Caco-2 (cell line): ENCODE measurements at regions not wholly inside any gene's neighbourhood (a gene's known extent, or its start where the extent isn't known, plus 50 kb on each side); places are given as distances from the start of the nearest gene placed in this dataset.

Experiments
- BruUV-seq: library from RNA; stranded (reverse); fragments of 400-500 nt; replicated peaks from 2 replicates; lab custom pipeline; 2021; lab: Mats Ljungman, UMichigan
- CTCF ChIA-PET: fragments of 300-600 bp; sonication (Branson Sonifier 250); formaldehyde crosslinking; loops from one replicate; lab custom pipeline; 2022; ENCODE audit warnings: antibody characterized with exemption; lab: Charles Lee
- POLR2A ChIA-PET: fragments of 300-600 bp; sonication (Branson Sonifier 250); formaldehyde crosslinking; loops from one replicate; lab custom pipeline; 2022; ENCODE audit warnings: antibody characterized with exemption; lab: Charles Lee
- DNase-seq, 2 experiments: peaks; one replicate each; pipeline versions ENCODE4 v3.0.0 to v3.0.0-alpha.2; 2020 to 2022
- H3K27me3 ChIP-seq: replicated peaks from 2 replicates; pipeline ENCODE4 v1.6.0; 2011; ENCODE audit warnings: low read length; ENCODE audit not compliant: control insufficient read depth, insufficient read depth
- H3K36me3 ChIP-seq: 2 replicates; pipeline ENCODE4 v1.5.1; 2011; ENCODE audit warnings: low read length; ENCODE audit not compliant: control insufficient read depth, insufficient read depth
- H3K4me1 ChIP-seq: fragments of 250-450 bp; sonication (Bioruptor Pico); 2 replicates; pipeline ENCODE4 v1.5.1; 2020; ENCODE audit warnings: mild to moderate bottlenecking
- H3K4me3 ChIP-seq: 2 replicates; pipeline ENCODE4 v1.5.1; 2011; ENCODE audit warnings: low read depth, mild to moderate bottlenecking, control low read depth, low read length
- H3K9me3 ChIP-seq: fragments of 250-450 bp; sonication (Bioruptor Pico); 2 replicates; pipeline ENCODE4 v1.5.1; 2020; ENCODE audit warnings: mild to moderate bottlenecking, moderate library complexity
- H3K27ac Mint-ChIP-seq: one replicate; pipeline ENCODE4 v1.8.0; 2022; ENCODE audit warnings: mixed read lengths; ENCODE audit not compliant: unreplicated experiment
- H3K27me3 Mint-ChIP-seq: one replicate; pipeline ENCODE4 v1.8.0; 2022; ENCODE audit warnings: mixed read lengths; ENCODE audit not compliant: insufficient read depth, unreplicated experiment
- H3K36me3 Mint-ChIP-seq: one replicate; pipeline ENCODE4 v1.8.0; 2022; ENCODE audit warnings: mild to moderate bottlenecking, mixed read lengths; ENCODE audit not compliant: insufficient read depth, unreplicated experiment
- H3K4me1 Mint-ChIP-seq: one replicate; pipeline ENCODE4 v1.8.0; 2022; ENCODE audit warnings: low read depth, mixed read lengths; ENCODE audit not compliant: unreplicated experiment
- H3K4me3 Mint-ChIP-seq: one replicate; pipeline ENCODE4 v1.8.0; 2022; ENCODE audit warnings: mild to moderate bottlenecking, moderate library complexity, mixed read lengths; ENCODE audit not compliant: unreplicated experiment
- H3K9me3 Mint-ChIP-seq: one replicate; pipeline ENCODE4 v1.8.0; 2022; ENCODE audit warnings: mixed read lengths; ENCODE audit not compliant: unreplicated experiment
- CTCF ChIP-seq, 2 experiments: fragments of 200-600 bp in 1 of 2; IDR thresholded peaks; 1 replicate in 1 of 2; 2 replicates in 1 of 2; pipeline versions ENCODE4 v1.5.1 to v1.8.0; 2011 to 2022; ENCODE audit warnings: antibody characterized with exemption in 1 of 2, control low read depth in 1 of 2, inconsistent platforms in 1 of 2, low read depth in 1 of 2, low read length in 1 of 2, mild to moderate bottlenecking in 1 of 2, moderate library complexity in 1 of 2; ENCODE audit not compliant: insufficient read depth in 1 of 2, severe bottlenecking in 1 of 2, unreplicated experiment in 1 of 2
- intact Hi-C: fragments of 100-400 bp; cut with micrococcal nuclease; formaldehyde crosslinking; loops from one replicate; pipeline ENCODE4 v1.10.0; 2022; ENCODE audit not compliant: unreplicated experiment

GRCh38 chr20:30919514-30920188 is 337.8 kb upstream of the DEFB115 start:
- peaks cover 21% of the 10 kb centered on the region for H3K9me3 Mint-ChIP-seq
- no peak overlapping the region for H3K4me3 Mint-ChIP-seq
- no peak for DNase-seq
- CTCF ChIA-PET, result no interaction called here
- no peak overlapping the region for H3K4me3 ChIP-seq
- no peaks in the 10 kb centered on the region for H3K4me1 Mint-ChIP-seq
- POLR2A ChIA-PET, result no interaction called here
- intact Hi-C loops, result no loop called here
- no peaks in the 10 kb centered on the region for H3K27me3 ChIP-seq
- H3K27ac Mint-ChIP-seq, result no peak overlapping the region
- TF ChIP-seq CTCF (IDR thresholded peaks at IDR 0.05; ENCODE audit: insufficient read depth in 1 of 2, low read depth in 1 of 2, low read length in 1 of 2, severe bottlenecking in 1 of 2, unreplicated experiment in 1 of 2), result no peak
- peaks cover 6% of the 10 kb centered on the region for H3K36me3 Mint-ChIP-seq
- H3K36me3 ChIP-seq, result no peaks in the 10 kb centered on the region
- H3K4me1 ChIP-seq, result no peaks in the 10 kb centered on the region
- H3K27me3 Mint-ChIP-seq, result no peaks in the 10 kb centered on the region
- H3K9me3 ChIP-seq, result peaks cover 15% of the 10 kb centered on the region
- BruUV-seq, result no TSS peak

- no peak overlapping the region for H3K27ac Mint-ChIP-seq
- no peak overlapping the region for H3K4me3 Mint-ChIP-seq
- no peaks in the 10 kb centered on the region for H3K4me1 Mint-ChIP-seq
- Histone ChIP-seq H3K9me3 (peaks cover 18% of the 10 kb centered on the region), H3K27me3 (no peaks in the 10 kb centered on the region), H3K36me3 (no peaks in the 10 kb centered on the region), H3K4me1 (no peaks in the 10 kb centered on the region), H3K4me3 (no peak overlapping the region)
- TF ChIP-seq CTCF (IDR thresholded peaks at IDR 0.05; ENCODE audit: insufficient read depth in 1 of 2, low read depth in 1 of 2, low read length in 1 of 2, severe bottlenecking in 1 of 2, unreplicated experiment in 1 of 2), result no peak
- intact Hi-C loops, result no loop called here
- no peaks in the 10 kb centered on the region for H3K27me3 Mint-ChIP-seq
- H3K36me3 Mint-ChIP-seq, result peaks cover 6% of the 10 kb centered on the region
- POLR2A ChIA-PET, result no interaction called here
- CTCF ChIA-PET, result no interaction called here
- BruUV-seq, result no TSS peak
- H3K9me3 Mint-ChIP-seq, result peaks cover 32% of the 10 kb centered on the region
- DNase-seq, result no peak
Observed at GRCh38 chr20:30921286-30922071, 336.0 kb upstream of the DEFB115 start.

- Histone ChIP-seq H3K9me3 (peaks cover 18% of the 10 kb centered on the region), H3K4me1 (no peaks in the 10 kb centered on the region), H3K36me3 (no peaks in the 10 kb centered on the region), H3K4me3 (no peak overlapping the region), H3K27me3 (no peaks in the 10 kb centered on the region)
- intact Hi-C loops, result no loop called here
- no peak overlapping the region for H3K27ac Mint-ChIP-seq
- ChIA-PET POLR2A (no interaction called here), CTCF (no interaction called here)
- no peak for TF ChIP-seq CTCF (IDR thresholded peaks at IDR 0.05; ENCODE audit: insufficient read depth in 1 of 2, low read depth in 1 of 2, low read length in 1 of 2, severe bottlenecking in 1 of 2, unreplicated experiment in 1 of 2)
- DNase-seq, result no peak
- H3K27me3 Mint-ChIP-seq, result no peaks in the 10 kb centered on the region
- no peak overlapping the region for H3K4me3 Mint-ChIP-seq
- H3K4me1 Mint-ChIP-seq, result no peaks in the 10 kb centered on the region
- peaks cover 38% of the 10 kb centered on the region for H3K9me3 Mint-ChIP-seq
- BruUV-seq, result no TSS peak
- H3K36me3 Mint-ChIP-seq, result peaks cover 6% of the 10 kb centered on the region
Observed at GRCh38 chr20:30922129-30922528, 335.3 kb upstream of the DEFB115 start.
